Kidney glomerular epithelial cell (primary cell): ENCODE measurements at regions not wholly inside any gene's neighbourhood (a gene's known extent, or its start where the extent isn't known, plus 50 kb on each side); places are given as distances from the start of the nearest gene placed in this dataset.
"Not testable (repeated sequence)": the region's sequence is repeated elsewhere in the genome, so short reads cannot be mapped to it uniquely, and the experiment has no call there.

Source experiments
- DNase-seq: peaks from one replicate; lab custom pipeline; 2025; lab: John Stamatoyannopoulos, UW

- DNase-seq = no peak
Measured at GRCh38 chr4:151561551-151562256, 152.7 kb downstream of the FHIP1A start.

GRCh38 chr4:151563194-151563593, 154.2 kb downstream of the FHIP1A start:
- DNase-seq = no peak

GRCh38 chr4:151564321-151564720, 155.3 kb downstream of the FHIP1A start:
- no peak for DNase-seq

- DNase-seq = no peak
Measured at GRCh38 chr4:151565583-151565982, 156.6 kb downstream of the FHIP1A start.

GRCh38 chr4:151566053-151566452, 157.1 kb downstream of the FHIP1A start:
- no peak for DNase-seq

GRCh38 chr4:151567056-151567455, 158.1 kb downstream of the FHIP1A start:
- no peak for DNase-seq

- no peak for DNase-seq
Measured at GRCh38 chr4:151568966-151569365, 160.0 kb downstream of the FHIP1A start.

GRCh38 chr4:151569650-151570049, 160.7 kb downstream of the FHIP1A start:
- DNase-seq = no peak

- DNase-seq = no peak
Measured at GRCh38 chr4:151573474-151573873, 164.5 kb downstream of the FHIP1A start.

- no peak for DNase-seq
Measured at GRCh38 chr4:151573945-151574344, 165.0 kb downstream of the FHIP1A start.

- DNase-seq = no peak
Measured at GRCh38 chr4:151574968-151575367, 166.0 kb downstream of the FHIP1A start.

GRCh38 chr4:151575646-151576045, 166.7 kb downstream of the FHIP1A start:
- no peak for DNase-seq

GRCh38 chr4:151576627-151577026, 167.7 kb downstream of the FHIP1A start:
- no peak for DNase-seq

GRCh38 chr4:151581570-151581969, 172.6 kb downstream of the FHIP1A start:
- DNase-seq = no peak

GRCh38 chr4:151582098-151582497, 173.1 kb downstream of the FHIP1A start:
- DNase-seq = no peak

GRCh38 chr4:151583157-151583914, 174.4 kb downstream of the FHIP1A start:
- no peak for DNase-seq

GRCh38 chr4:151584101-151584500, 175.1 kb downstream of the FHIP1A start:
- DNase-seq = no peak

- not testable (repeated sequence) for DNase-seq
Measured at GRCh38 chr4:151595629-151596028, 165.2 kb downstream of the GATB start.

- not testable (repeated sequence) for DNase-seq
Measured at GRCh38 chr4:151597691-151598090, 163.1 kb downstream of the GATB start.

GRCh38 chr4:151599863-151600262, 160.9 kb downstream of the GATB start:
- DNase-seq = no peak

GRCh38 chr4:151600432-151600831, 160.4 kb downstream of the GATB start:
- no peak for DNase-seq

- no peak for DNase-seq
Measured at GRCh38 chr4:151603377-151603776, 157.4 kb downstream of the GATB start.

- no peak for DNase-seq
Measured at GRCh38 chr4:151604238-151604637, 156.6 kb downstream of the GATB start.

- DNase-seq = no peak
Measured at GRCh38 chr4:151605215-151605614, 155.6 kb downstream of the GATB start.
